Right cardiac atrium (tissue), 5 donors: ENCODE measurements at regions not wholly inside any gene's neighbourhood (a gene's known extent, or its start where the extent isn't known, plus 50 kb on each side); places are given as distances from the start of the nearest gene placed in this dataset.

ENCODE experiments used
- ATAC-seq, 2 donors: fragments of 200-7000 bp; cut with Tn5 transposase; one replicate each; pipeline versions ENCODE4 v1.8.0 to v1.9.1; 2020; ENCODE audit warnings: moderate library complexity in 2 of 2, mild to moderate bottlenecking in 1 of 2
- DNase-seq, 3 donors: peaks; one replicate each; pipeline ENCODE4 v3.0.0-alpha.2; 2020
- H3K27ac ChIP-seq: one replicate; pipeline ENCODE4 v1.5.1; 2013; ENCODE audit warnings: mild to moderate bottlenecking, low read length, control low read depth, moderate library complexity
- H3K27me3 ChIP-seq: one replicate; pipeline ENCODE4 v1.6.1; 2013; ENCODE audit not compliant: control insufficient read depth, insufficient read depth
- H3K4me1 ChIP-seq: one replicate; pipeline ENCODE4 v1.6.1; 2013; ENCODE audit warnings: low read length; ENCODE audit not compliant: control insufficient read depth, insufficient read depth
- H3K4me3 ChIP-seq: one replicate; pipeline ENCODE4 v1.5.1; 2013; ENCODE audit warnings: low read length, control low read depth
- H3K9me3 ChIP-seq: one replicate; pipeline ENCODE4 v1.6.1; 2013; ENCODE audit warnings: low read length; ENCODE audit not compliant: control insufficient read depth
- whole genome bisulfite sequencing: extraction: QIAGEN DNeasy Blood & Tissue Kit; methylation state at CpG from one replicate; pipeline ENCODE4 v1.1.7; 2013; 5-methylcytosine and 5-hydroxymethylcytosine counted together
- intact Hi-C, 4 donors: fragments of 100-400 bp; cut with DNase I; formaldehyde crosslinking; loops; one replicate each; pipeline versions ENCODE4 v1.11.0 to v1.14.0; 2022 to 2023
- donor health status: healthy with polysubstance abuse.
- donor health status: DM: no; HTN: yes; CAD: no.
- donor health status: DM: no; HTN: no; CAD: no.
- donor health status: DM: no; HTN: yes; CAD: no; lungs with severe emphysema.
- donor health status: DM: yes; HTN: yes; CAD: no.

- Histone ChIP-seq H3K4me3 (no peak overlapping the region), H3K9me3 (no peaks in the 10 kb centered on the region), H3K4me1 (no peaks in the 10 kb centered on the region), H3K27me3 (no peaks in the 10 kb centered on the region), H3K27ac (no peak overlapping the region)
- DNase-seq (no peak), ATAC-seq (no peak)
- WGBS, result 73% methylated on average over 2 of the region's 2 CpGs
- intact Hi-C loops, result no loop called here
Observed at GRCh38 chr1:113185463-113186104, 112.6 kb downstream of the LRIG2 start.

GRCh38 chr1:113190078-113190477 lies 117.1 kb downstream of the LRIG2 start:
- intact Hi-C loops, result no loop called here

GRCh38 chr1:113190930-113191329 lies 117.9 kb downstream of the LRIG2 start:
- intact Hi-C loops, result no loop called here
- H3K27ac ChIP-seq, result no peak overlapping the region
- no peak for ATAC-seq
- no peak for DNase-seq
- no peaks in the 10 kb centered on the region for H3K27me3 ChIP-seq
- H3K9me3 ChIP-seq, result no peaks in the 10 kb centered on the region
- no peak overlapping the region for H3K4me3 ChIP-seq
- WGBS, result 82% methylated on average over 3 of the region's 3 CpGs
- no peaks in the 10 kb centered on the region for H3K4me1 ChIP-seq

More at GRCh38 chr1:113190078-113190477, 117.1 kb downstream of the LRIG2 start:
- Histone ChIP-seq H3K4me1 (no peaks in the 10 kb centered on the region), H3K9me3 (no peaks in the 10 kb centered on the region), H3K27ac (no peak overlapping the region), H3K4me3 (no peak overlapping the region), H3K27me3 (no peaks in the 10 kb centered on the region)
- no peak for ATAC-seq
- no peak for DNase-seq
- 83% methylated on average over 3 of the region's 3 CpGs for WGBS

- Histone ChIP-seq H3K4me3 (no peak overlapping the region), H3K27ac (no peak overlapping the region), H3K27me3 (no peaks in the 10 kb centered on the region), H3K9me3 (no peaks in the 10 kb centered on the region), H3K4me1 (no peaks in the 10 kb centered on the region)
- DNase-seq (no peak), ATAC-seq (peak in 1 of 2 donors; percentile 33)
- 85% methylated on average over 11 of the region's 11 CpGs for WGBS
- intact Hi-C loops, result no loop called here
Observed at GRCh38 chr1:113191579-113192076, 118.6 kb downstream of the LRIG2 start.

- no peak for ATAC-seq
- DNase-seq, result no peak
- Histone ChIP-seq H3K4me1 (no peaks in the 10 kb centered on the region), H3K27me3 (no peaks in the 10 kb centered on the region), H3K4me3 (no peak overlapping the region), H3K27ac (no peak overlapping the region), H3K9me3 (no peaks in the 10 kb centered on the region)
- intact Hi-C loops, result no loop called here
- 80% methylated on average over 2 of the region's 2 CpGs for WGBS
Observed at GRCh38 chr1:113192242-113192641, 119.2 kb downstream of the LRIG2 start.

- Histone ChIP-seq H3K4me3 (no peak overlapping the region), H3K9me3 (no peaks in the 10 kb centered on the region), H3K4me1 (no peaks in the 10 kb centered on the region), H3K27me3 (no peaks in the 10 kb centered on the region), H3K27ac (no peak overlapping the region)
- 85% methylated on average over 1 of the region's 1 CpG for WGBS
- DNase-seq (no peak), ATAC-seq (no peak)
- intact Hi-C loops, result no loop called here
Observed at GRCh38 chr1:113192980-113193379, 120.0 kb downstream of the LRIG2 start.

GRCh38 chr1:113194846-113195830 lies 122.1 kb downstream of the LRIG2 start:
- no peak for DNase-seq
- H3K4me1 ChIP-seq, result no peaks in the 10 kb centered on the region
- H3K9me3 ChIP-seq, result no peaks in the 10 kb centered on the region
- no peak overlapping the region for H3K27ac ChIP-seq
- H3K4me3 ChIP-seq, result no peak overlapping the region
- ATAC-seq, result no peak
- WGBS, result 80% methylated on average over 18 of the region's 18 CpGs
- H3K27me3 ChIP-seq, result no peaks in the 10 kb centered on the region
- intact Hi-C loops, result no loop called here

- no peaks in the 10 kb centered on the region for H3K27me3 ChIP-seq
- WGBS, result 63% methylated on average over 13 of the region's 13 CpGs
- intact Hi-C loops, result no loop called here
- DNase-seq (no peak), ATAC-seq (no peak)
- no peaks in the 10 kb centered on the region for H3K9me3 ChIP-seq
- H3K4me3 ChIP-seq, result no peak overlapping the region
- no peaks in the 10 kb centered on the region for H3K4me1 ChIP-seq
- H3K27ac ChIP-seq, result no peak overlapping the region
Observed at GRCh38 chr1:113197719-113198330, 124.8 kb downstream of the LRIG2 start.

- Histone ChIP-seq H3K27me3 (no peaks in the 10 kb centered on the region), H3K27ac (no peak overlapping the region), H3K4me3 (no peak overlapping the region), H3K9me3 (no peaks in the 10 kb centered on the region), H3K4me1 (no peaks in the 10 kb centered on the region)
- ATAC-seq, result no peak
- no peak for DNase-seq
- WGBS, result 97% methylated on average over 24 of the region's 24 CpGs
- intact Hi-C loops, result no loop called here
Observed at GRCh38 chr1:113198806-113199205, 125.8 kb downstream of the LRIG2 start.

- Histone ChIP-seq H3K27ac (no peak overlapping the region), H3K4me1 (no peaks in the 10 kb centered on the region), H3K9me3 (no peaks in the 10 kb centered on the region), H3K27me3 (no peaks in the 10 kb centered on the region), H3K4me3 (no peak overlapping the region)
- DNase-seq, result no peak
- no peak for ATAC-seq
- intact Hi-C loops, result no loop called here
- WGBS, result 56% methylated on average over 8 of the region's 8 CpGs
Observed at GRCh38 chr1:113199760-113200455, 126.9 kb downstream of the LRIG2 start.
